KBM-7 (cell line): ENCODE measurements at regions not wholly inside any gene's neighbourhood (a gene's known extent, or its start where the extent isn't known, plus 50 kb on each side); places are given as distances from the start of the nearest gene placed in this dataset.

Source experiments
- DNase-seq: peaks from one replicate; pipeline ENCODE4 v3.0.0-alpha.2; 2015
- in situ Hi-C: fragments of 300-500 bp; cut with MboI; formaldehyde crosslinking; loops from 2 replicates; pipeline ENCODE4 v1.14.3; 2020; ENCODE audit warnings: low sequenced_read_pairs, low pct_unique_long_range_greater_than_20kb, mixed read lengths

GRCh38 chr9:547314-547713 is 294.2 kb upstream of the DMRT1 start:
- in situ Hi-C loops, result no loop called here
- DNase-seq, result peak; percentile 41

- no peak for DNase-seq
- in situ Hi-C loops, result no loop called here
Measured at GRCh38 chr9:549455-549997, 292.0 kb upstream of the DMRT1 start.

DNA sequence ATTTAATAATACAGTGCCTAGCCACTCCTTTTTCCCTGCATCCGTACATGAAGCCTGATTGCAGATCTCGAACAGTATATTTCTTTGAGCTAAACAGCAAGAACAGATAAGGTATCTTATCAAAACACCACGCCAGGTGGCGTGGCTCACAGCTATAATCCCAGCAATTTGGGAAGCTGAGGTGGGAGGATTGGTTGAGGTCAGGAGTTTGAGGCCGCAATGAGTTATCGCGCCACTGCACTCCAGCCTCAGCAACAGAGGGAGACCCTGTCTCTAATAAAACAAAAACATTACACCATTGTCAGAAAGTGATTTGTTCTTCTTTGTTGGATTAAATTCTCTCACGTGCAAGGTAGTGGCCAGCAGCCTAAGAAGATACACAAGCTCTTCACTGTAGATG is 291.2 kb upstream of the DMRT1 start:
- in situ Hi-C loops, result no loop called here
- no peak for DNase-seq

GRCh38 chr9:551986-552929 is 289.2 kb upstream of the DMRT1 start:
- DNase-seq, result no peak
- in situ Hi-C loops, result no loop called here

- DNase-seq, result no peak
- in situ Hi-C loops, result no loop called here
Measured at GRCh38 chr9:555493-555892, 286.0 kb upstream of the DMRT1 start.

GRCh38 chr9:556199-556598 is 285.3 kb upstream of the DMRT1 start:
- no peak for DNase-seq
- in situ Hi-C loops, result no loop called here

GRCh38 chr9:556675-557074 is 284.8 kb upstream of the DMRT1 start:
- DNase-seq, result no peak
- in situ Hi-C loops, result no loop called here

- DNase-seq, result no peak
- in situ Hi-C loops, result no loop called here
Measured at GRCh38 chr9:557601-558201, 283.8 kb upstream of the DMRT1 start.

GRCh38 chr9:561427-561826 is 280.1 kb upstream of the DMRT1 start:
- DNase-seq, result no peak
- in situ Hi-C loops, result no loop called here

GRCh38 chr9:563200-563599 is 278.3 kb upstream of the DMRT1 start:
- in situ Hi-C loops, result no loop called here
- no peak for DNase-seq

GRCh38 chr9:565528-565927 is 276.0 kb upstream of the DMRT1 start:
- in situ Hi-C loops, result no loop called here
- DNase-seq, result no peak

GRCh38 chr9:567128-567746 is 274.3 kb upstream of the DMRT1 start:
- DNase-seq, result no peak
- in situ Hi-C loops, result no loop called here

GRCh38 chr9:567747-568305 is 273.7 kb upstream of the DMRT1 start:
- no peak for DNase-seq
- in situ Hi-C loops, result no loop called here

DNA sequence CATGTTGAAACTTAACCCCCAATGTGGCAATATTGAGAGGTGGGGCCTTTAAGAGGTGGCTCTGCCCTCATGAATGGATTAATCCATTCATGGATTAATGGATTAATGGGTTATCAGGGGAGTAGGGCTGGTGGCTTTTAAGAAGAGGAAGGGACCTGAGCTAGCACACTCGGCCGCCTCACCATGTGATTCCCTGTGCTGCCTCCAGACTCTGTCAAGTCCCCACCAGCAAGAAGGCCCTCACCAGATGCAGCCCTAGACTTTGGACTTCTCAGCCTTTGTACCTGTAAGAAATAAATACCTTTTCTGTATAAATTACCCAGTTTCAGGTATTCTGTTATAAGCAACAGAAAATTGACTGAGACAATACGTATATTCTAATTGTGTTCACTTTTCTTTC is 272.2 kb upstream of the DMRT1 start:
- no peak for DNase-seq
- in situ Hi-C loops, result no loop called here

DNA sequence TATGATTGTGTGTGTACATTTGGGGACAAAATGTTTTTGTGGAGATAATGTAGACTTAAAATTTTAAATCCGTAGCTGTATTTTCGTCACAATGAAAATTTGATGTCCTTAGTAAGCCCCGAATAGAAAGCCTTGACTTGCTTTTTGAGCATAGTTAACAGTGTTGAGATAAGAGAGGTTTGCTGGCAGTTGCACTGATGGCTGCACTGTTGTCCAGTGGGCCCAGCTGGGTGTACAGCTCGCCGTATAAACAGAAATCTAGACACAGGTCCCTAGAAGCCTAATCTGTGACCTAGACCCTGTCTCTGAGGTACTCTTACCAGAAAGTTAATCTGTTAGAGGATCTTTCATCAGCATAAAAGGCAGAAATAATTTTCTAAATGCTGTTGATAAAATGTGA is 271.3 kb upstream of the DMRT1 start:
- no peak for DNase-seq
- in situ Hi-C loops, result no loop called here

GRCh38 chr9:571066-571465 is 270.4 kb upstream of the DMRT1 start:
- in situ Hi-C loops, result no loop called here
- no peak for DNase-seq

DNA sequence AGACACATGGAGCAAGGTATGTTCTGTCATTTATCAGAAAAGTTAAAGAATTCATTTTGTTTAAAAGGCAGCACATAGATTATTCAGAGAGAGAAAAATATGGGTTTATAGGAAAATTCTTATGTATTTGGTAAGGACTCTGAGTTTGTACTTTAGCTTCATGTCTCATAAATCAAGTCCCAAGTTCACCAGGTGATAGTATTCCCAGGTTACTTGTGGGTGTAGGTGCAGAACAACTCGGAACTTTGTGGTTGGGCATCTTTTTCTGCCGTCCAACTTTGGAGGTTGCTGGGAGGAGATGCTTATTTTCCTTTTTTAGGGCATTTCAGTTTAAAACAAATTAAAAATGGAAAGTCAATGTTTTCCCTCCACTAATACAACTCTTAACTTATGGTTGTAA is 269.8 kb upstream of the DMRT1 start:
- in situ Hi-C loops, result no loop called here
- no peak for DNase-seq

DNA sequence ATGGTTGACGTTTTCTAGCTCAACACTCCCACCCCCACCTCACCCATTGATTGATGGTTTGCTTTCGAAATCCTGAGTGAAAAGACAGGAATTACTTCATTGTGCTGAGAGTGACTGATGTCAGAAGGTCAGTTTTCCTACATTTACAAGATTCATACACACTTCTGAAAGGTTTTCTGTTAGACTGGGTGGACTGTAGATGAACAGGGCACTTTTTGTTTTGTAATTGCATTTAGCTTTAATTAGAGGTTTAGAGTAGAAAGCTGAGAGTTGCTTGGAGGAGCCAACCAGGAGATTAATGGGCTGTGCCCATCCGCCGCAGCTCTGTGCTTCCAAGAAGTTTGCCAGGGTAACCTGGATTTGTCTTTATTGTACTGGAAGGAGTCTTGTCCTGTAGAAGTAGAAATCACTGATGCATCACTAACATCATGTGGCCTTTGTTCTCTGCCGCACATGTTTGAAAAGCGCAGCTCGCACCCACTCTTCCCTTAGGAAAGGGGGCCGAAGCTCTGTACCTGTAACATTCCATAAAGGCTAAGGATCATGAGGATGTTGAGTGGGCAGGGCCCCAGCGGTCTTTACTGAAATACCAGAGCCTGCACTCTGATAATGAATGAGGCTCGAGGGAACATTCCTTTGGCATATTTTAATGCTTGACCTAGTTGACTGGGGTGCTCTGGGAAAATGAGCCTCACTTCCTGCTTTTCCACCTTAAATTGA is 267.6 kb upstream of the DMRT1 start:
- in situ Hi-C loops, result no loop called here
- DNase-seq, result no peak

DNA sequence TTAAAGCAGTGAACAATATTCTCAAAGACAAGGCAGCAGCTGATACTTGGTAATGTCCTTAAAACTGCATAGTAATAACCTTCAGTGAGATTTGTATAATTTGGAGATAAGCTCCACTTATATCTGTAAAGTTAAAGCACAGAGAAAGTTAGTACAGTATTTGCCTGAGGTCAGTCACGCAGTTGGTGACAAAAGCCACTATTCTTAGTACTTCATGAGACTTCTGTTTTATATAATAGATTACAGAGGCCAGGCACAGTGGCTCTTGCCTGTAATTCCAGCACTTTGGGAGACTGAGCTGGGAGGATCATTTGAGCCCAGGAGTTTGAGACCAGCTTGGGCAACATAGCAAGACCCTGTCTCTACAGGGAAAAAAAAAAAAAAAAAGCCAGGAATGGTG is 266.4 kb upstream of the DMRT1 start:
- no peak for DNase-seq
- in situ Hi-C loops, result no loop called here
